SK-N-SH (cell line): ENCODE measurements at regions not wholly inside any gene's neighbourhood (a gene's known extent, or its start where the extent isn't known, plus 50 kb on each side); places are given as distances from the start of the nearest gene placed in this dataset.

Source experiments
- CTCF ChIA-PET: fragments of 300-600, 350-600 bp; formaldehyde crosslinking; extraction: SDS; loops from one replicate; lab custom pipeline; 2021; lab: Yijun Ruan, JAX
- POLR2A ChIA-PET: fragments of 350-600 bp; sonication (Branson Sonifier 250); formaldehyde crosslinking; extraction: SDS; loops from one replicate; lab custom pipeline; 2020; ENCODE audit warnings: antibody characterized with exemption, inconsistent platforms; lab: Yijun Ruan, JAX
- DNase-seq: peaks from one replicate; pipeline ENCODE4 v3.0.0; 2012
- H2AFZ ChIP-seq: fragments of 200-600 bp; sonication (generic); 2 replicates; pipeline ENCODE4 v1.8.1; 2016; ENCODE audit warnings: antibody characterized with exemption, mild to moderate bottlenecking, low read depth
- H3F3A ChIP-seq: fragments of 200-600 bp; sonication (generic); replicated peaks from 2 replicates; pipeline ENCODE3; 2016; ENCODE audit warnings: antibody characterized with exemption, mild to moderate bottlenecking; ENCODE audit not compliant: insufficient read depth
- H3K27ac ChIP-seq, 2 experiments: fragments of 200-500 bp in 1 of 2; fragments of 200-600 bp in 1 of 2; sonication (Bioruptor generic) in 1 of 2; sonication (generic), shearing (Covaris generic) in 1 of 2; 2 replicates each; pipeline versions ENCODE4 v1.5.1 to v1.6.1; 2014 to 2016; ENCODE audit warnings: low read depth in 2 of 2, inconsistent platforms in 1 of 2, low read length in 1 of 2, mild to moderate bottlenecking in 1 of 2, mixed read lengths in 1 of 2
- H3K27me3 ChIP-seq: fragments of 200-600 bp; sonication (generic), shearing (Covaris generic); 2 replicates; pipeline ENCODE4 v1.6.1; 2016; ENCODE audit warnings: mixed run types; ENCODE audit not compliant: insufficient read depth
- H3K36me3 ChIP-seq, 2 experiments: fragments of 200-500 bp in 1 of 2; fragments of 200-600 bp in 1 of 2; sonication (Bioruptor generic) in 1 of 2; sonication (generic) in 1 of 2; replicated peaks in 1 of 2; 2 replicates each; pipeline versions ENCODE3 to v1.5.1; 2014 to 2016; ENCODE audit warnings: low read length in 1 of 2, mild to moderate bottlenecking in 1 of 2; ENCODE audit not compliant: insufficient read depth in 2 of 2, control insufficient read depth in 1 of 2
- H3K4me1 ChIP-seq, 2 experiments: fragments of 200-500 bp in 1 of 2; fragments of 200-600 bp in 1 of 2; sonication (Bioruptor generic) in 1 of 2; sonication (generic), shearing (Covaris generic) in 1 of 2; 2 replicates each; pipeline versions ENCODE4 v1.5.1 to v1.6.1; 2014 to 2016; ENCODE audit warnings: low read depth in 1 of 2, low read length in 1 of 2, mixed run types in 1 of 2; ENCODE audit not compliant: insufficient read depth in 2 of 2, control insufficient read depth in 1 of 2
- H3K4me2 ChIP-seq: fragments of 200-600 bp; sonication (generic), shearing (Covaris generic); 2 replicates; pipeline ENCODE4 v1.6.1; 2017; ENCODE audit warnings: mixed run types
- H3K4me3 ChIP-seq, 2 experiments: fragments of 200-500 bp in 1 of 2; fragments of 200-600 bp in 1 of 2; sonication (Bioruptor generic) in 1 of 2; sonication (generic), shearing (Covaris generic) in 1 of 2; 2 replicates each; pipeline versions ENCODE4 v1.5.1 to v1.8.1; 2014 to 2016; ENCODE audit warnings: low read depth in 2 of 2, inconsistent platforms in 1 of 2, low read length in 1 of 2, mild to moderate bottlenecking in 1 of 2, mixed read lengths in 1 of 2, moderate library complexity in 1 of 2
- H3K79me2 ChIP-seq: fragments of 200-600 bp; sonication (generic); 2 replicates; pipeline ENCODE4 v1.8.1; 2017; ENCODE audit warnings: mild to moderate bottlenecking; ENCODE audit not compliant: insufficient read depth
- H3K9ac ChIP-seq: fragments of 200-600 bp; sonication (generic); 2 replicates; pipeline ENCODE4 v1.6.1; 2017; ENCODE audit warnings: mixed run types
- H3K9me2 ChIP-seq: fragments of 200-600 bp; sonication (generic); 2 replicates; pipeline ENCODE4 v1.6.1; 2017; ENCODE audit warnings: mixed run types
- H3K9me3 ChIP-seq: fragments of 200-600 bp; sonication (generic); 2 replicates; pipeline ENCODE4 v1.6.1; 2017; ENCODE audit warnings: mixed run types, mild to moderate bottlenecking, moderate library complexity
- H4K20me1 ChIP-seq: fragments of 200-600 bp; sonication (generic); 2 replicates; pipeline ENCODE4 v1.6.1; 2017; ENCODE audit warnings: mild to moderate bottlenecking, mixed run types; ENCODE audit not compliant: insufficient read depth
- CHD2 ChIP-seq: fragments of 150-350 bp; IDR thresholded peaks from 2 replicates; pipeline ENCODE4 v1.6.1; 2018; ENCODE audit warnings: low read length; ENCODE audit not compliant: partially characterized antibody
- ELF1 ChIP-seq: IDR thresholded peaks from 2 replicates; pipeline ENCODE4 v1.4.0; 2012
- FOXJ3 ChIP-seq: sonication (generic); formaldehyde crosslinking; IDR thresholded peaks from 2 replicates; pipeline ENCODE4 v1.5.1; 2020; ENCODE audit warnings: mild to moderate bottlenecking, missing genetic modification reagents
- FOXM1 ChIP-seq: IDR thresholded peaks from 2 replicates; pipeline ENCODE4 v1.4.0; 2012; ENCODE audit warnings: low read depth, mild to moderate bottlenecking
- JUND ChIP-seq: IDR thresholded peaks from 2 replicates; pipeline ENCODE4 v1.4.0; 2012
- MEF2A ChIP-seq: IDR thresholded peaks from 2 replicates; pipeline ENCODE4 v1.4.0; 2012; ENCODE audit warnings: low read depth, borderline replicate concordance
- MXI1 ChIP-seq: IDR thresholded peaks from 2 replicates; pipeline ENCODE4 v1.6.1; 2012; ENCODE audit warnings: mild to moderate bottlenecking, low read depth, low read length, improper control_type of control experiment
- RAD21 ChIP-seq: IDR thresholded peaks from 2 replicates; pipeline ENCODE4 v1.6.1; 2012; ENCODE audit warnings: mild to moderate bottlenecking, low read length
- RCOR1 ChIP-seq: fragments of 150-350 bp; IDR thresholded peaks from 2 replicates; pipeline ENCODE4 v1.6.1; 2017; ENCODE audit warnings: antibody characterized with exemption, low read length
- SIN3A ChIP-seq: IDR thresholded peaks from 2 replicates; pipeline ENCODE4 v1.6.1; 2012; ENCODE audit warnings: low read depth, mild to moderate bottlenecking, low read length, moderate library complexity, borderline replicate concordance
- SMC3 ChIP-seq: IDR thresholded peaks from 2 replicates; pipeline ENCODE4 v1.6.1; 2012; ENCODE audit warnings: low read depth, low read length, improper control_type of control experiment
- TCF12 ChIP-seq: IDR thresholded peaks from 2 replicates; pipeline ENCODE4 v1.4.0; 2012
- WGBS: methylation state at CpG from one replicate; pipeline ENCODE4 v1.1.6; 2017; ENCODE audit warnings: low lambda C conversion rate; 5-methylcytosine and 5-hydroxymethylcytosine counted together
- TF ChIP-seq, protein P1 (sequence below): fragments of 200-600 bp; sonication (generic); IDR thresholded peaks from 2 replicates; pipeline ENCODE4 v1.6.1; 2017; ENCODE audit warnings: antibody characterized with exemption, mild to moderate bottlenecking, moderate library complexity
- TF ChIP-seq, protein P2 (sequence below): fragments of 150-350 bp; IDR thresholded peaks from 2 replicates; pipeline ENCODE4 v1.6.1; 2016; ENCODE audit warnings: mild to moderate bottlenecking, low read depth, low read length
- TF ChIP-seq, protein P3 (sequence below): IDR thresholded peaks from 2 replicates; pipeline ENCODE4 v1.6.1; 2012; ENCODE audit warnings: mild to moderate bottlenecking, low read depth, low read length, moderate library complexity

DNA sequence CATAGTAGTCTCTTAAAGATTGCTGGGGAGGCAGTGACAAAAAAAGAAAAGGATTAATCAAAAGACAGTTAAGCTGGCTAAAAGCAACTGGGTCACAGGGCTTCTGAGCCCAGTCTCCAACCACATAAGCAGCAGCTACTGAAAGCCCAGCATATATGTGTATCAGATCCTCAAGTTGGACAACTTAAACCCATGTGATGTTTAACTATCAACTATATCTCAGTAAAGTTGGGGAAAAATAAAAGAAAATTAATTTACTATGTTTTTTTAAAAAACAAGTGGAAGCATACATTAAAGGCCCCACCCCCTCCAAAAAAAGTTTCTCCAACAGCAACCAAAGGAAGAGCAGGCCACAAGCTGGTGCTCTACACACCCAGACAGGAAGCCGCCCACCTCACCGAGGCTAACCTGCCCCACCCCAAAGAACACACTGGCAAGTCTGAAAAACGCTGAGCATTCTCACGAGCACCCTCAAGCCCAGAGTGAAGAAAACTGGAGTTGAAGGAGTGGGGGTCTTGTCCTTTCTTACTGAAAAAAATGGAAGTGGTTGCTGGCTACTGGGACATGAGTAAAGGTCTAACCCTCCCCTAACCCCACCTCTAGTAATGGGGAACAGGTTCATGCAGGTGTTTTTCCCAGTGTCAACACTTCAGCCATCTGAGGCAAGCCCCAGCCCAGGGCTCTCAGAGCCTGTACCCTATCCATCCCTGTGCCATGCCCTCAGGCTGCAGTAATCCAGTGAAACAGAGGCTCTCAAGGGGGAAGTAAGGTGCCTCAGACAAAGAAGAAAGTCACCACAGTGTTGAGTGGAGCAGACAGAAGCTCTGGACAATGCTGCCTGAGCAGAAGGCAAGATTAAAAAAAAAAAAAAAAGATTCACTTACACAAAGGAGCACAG lies 106.3 kb downstream of the GYPC start:
- Histone ChIP-seq H3K27me3 (no peaks in the 10 kb centered on the region), H3K4me3 (no peak overlapping the region)
- TF ChIP-seq MEF2A (no peak), FOXJ3 (CRISPR knock-in tag) (no peak), RAD21 (no peak), JUND (no peak), SMC3 (no peak)
- TF ChIP-seq, protein P1, sequence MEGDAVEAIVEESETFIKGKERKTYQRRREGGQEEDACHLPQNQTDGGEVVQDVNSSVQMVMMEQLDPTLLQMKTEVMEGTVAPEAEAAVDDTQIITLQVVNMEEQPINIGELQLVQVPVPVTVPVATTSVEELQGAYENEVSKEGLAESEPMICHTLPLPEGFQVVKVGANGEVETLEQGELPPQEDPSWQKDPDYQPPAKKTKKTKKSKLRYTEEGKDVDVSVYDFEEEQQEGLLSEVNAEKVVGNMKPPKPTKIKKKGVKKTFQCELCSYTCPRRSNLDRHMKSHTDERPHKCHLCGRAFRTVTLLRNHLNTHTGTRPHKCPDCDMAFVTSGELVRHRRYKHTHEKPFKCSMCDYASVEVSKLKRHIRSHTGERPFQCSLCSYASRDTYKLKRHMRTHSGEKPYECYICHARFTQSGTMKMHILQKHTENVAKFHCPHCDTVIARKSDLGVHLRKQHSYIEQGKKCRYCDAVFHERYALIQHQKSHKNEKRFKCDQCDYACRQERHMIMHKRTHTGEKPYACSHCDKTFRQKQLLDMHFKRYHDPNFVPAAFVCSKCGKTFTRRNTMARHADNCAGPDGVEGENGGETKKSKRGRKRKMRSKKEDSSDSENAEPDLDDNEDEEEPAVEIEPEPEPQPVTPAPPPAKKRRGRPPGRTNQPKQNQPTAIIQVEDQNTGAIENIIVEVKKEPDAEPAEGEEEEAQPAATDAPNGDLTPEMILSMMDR, result no peak
- TF ChIP-seq, protein P2, sequence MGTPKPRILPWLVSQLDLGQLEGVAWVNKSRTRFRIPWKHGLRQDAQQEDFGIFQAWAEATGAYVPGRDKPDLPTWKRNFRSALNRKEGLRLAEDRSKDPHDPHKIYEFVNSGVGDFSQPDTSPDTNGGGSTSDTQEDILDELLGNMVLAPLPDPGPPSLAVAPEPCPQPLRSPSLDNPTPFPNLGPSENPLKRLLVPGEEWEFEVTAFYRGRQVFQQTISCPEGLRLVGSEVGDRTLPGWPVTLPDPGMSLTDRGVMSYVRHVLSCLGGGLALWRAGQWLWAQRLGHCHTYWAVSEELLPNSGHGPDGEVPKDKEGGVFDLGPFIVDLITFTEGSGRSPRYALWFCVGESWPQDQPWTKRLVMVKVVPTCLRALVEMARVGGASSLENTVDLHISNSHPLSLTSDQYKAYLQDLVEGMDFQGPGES, result no peak
- TF ChIP-seq, all 33 proteins: peak for 0
- no peaks in the 10 kb centered on the region for H3K36me3 ChIP-seq
- no peaks in the 10 kb centered on the region for H3K79me2 ChIP-seq
- no peak overlapping the region for H3K9ac ChIP-seq
- no peak overlapping the region for H3K4me2 ChIP-seq
- no peaks in the 10 kb centered on the region for H3K4me1 ChIP-seq
- ChIA-PET CTCF (interaction anchor here (1.1 kb wide), 1 partner anchor 234 kb away, joined by 3 read pairs; no protein-coding TSS in a partner anchor), POLR2A (no interaction called here)
- no peak overlapping the region for H2AFZ ChIP-seq
- WGBS, result 17% methylated on average over 4 of the region's 4 CpGs
- no peaks in the 10 kb centered on the region for H3F3A ChIP-seq
- DNase-seq, result no peak
- H3K9me2 ChIP-seq, result no peaks in the 10 kb centered on the region
- H4K20me1 ChIP-seq, result no peaks in the 10 kb centered on the region
- no peaks in the 10 kb centered on the region for H3K9me3 ChIP-seq
- no peak overlapping the region for H3K27ac ChIP-seq

DNA sequence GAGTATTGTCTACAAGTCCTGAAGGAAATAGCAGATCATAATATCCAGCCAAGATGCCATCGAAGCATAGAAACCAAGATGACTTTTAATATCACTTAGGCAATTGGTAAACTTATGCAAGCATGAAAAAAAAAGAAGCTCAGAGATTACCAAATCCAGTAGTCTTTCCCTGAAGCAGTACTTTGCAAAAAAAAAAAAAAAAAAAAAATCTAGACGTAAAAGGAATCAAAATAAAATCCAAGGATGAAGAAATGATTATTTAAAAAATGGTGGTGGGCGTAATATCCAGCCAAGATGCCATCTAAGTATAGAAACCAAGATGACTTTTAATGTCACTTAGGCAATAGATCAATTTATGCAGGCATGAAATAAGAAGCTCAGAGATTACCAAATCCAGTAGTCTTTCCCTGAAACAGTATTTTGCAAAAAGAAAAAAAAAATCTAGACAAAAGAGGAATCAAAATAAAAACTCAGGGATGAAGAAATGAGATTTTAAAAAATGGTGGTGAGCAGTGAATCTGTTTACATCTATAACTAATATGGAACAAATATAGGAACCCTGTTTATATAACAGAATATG lies 108.8 kb downstream of the GYPC start:
- no peaks in the 10 kb centered on the region for H3K36me3 ChIP-seq
- ChIA-PET POLR2A (no interaction called here), CTCF (interaction anchor here (2.7 kb wide), 1 partner anchor 12 kb away, joined by 13 read pairs; no protein-coding TSS in a partner anchor)
- no peak overlapping the region for H3K4me2 ChIP-seq
- no peaks in the 10 kb centered on the region for H3K4me1 ChIP-seq
- no peaks in the 10 kb centered on the region for H3K27me3 ChIP-seq
- H2AFZ ChIP-seq, result no peak overlapping the region
- H3K4me3 ChIP-seq, result no peak overlapping the region
- DNase-seq, result no peak
- no peak overlapping the region for H3K9ac ChIP-seq
- H3K9me2 ChIP-seq, result no peaks in the 10 kb centered on the region
- H3F3A ChIP-seq, result no peaks in the 10 kb centered on the region
- H4K20me1 ChIP-seq, result no peaks in the 10 kb centered on the region
- 6% methylated on average over 3 of the region's 3 CpGs for WGBS
- no peaks in the 10 kb centered on the region for H3K79me2 ChIP-seq
- H3K27ac ChIP-seq, result no peak overlapping the region
- no peaks in the 10 kb centered on the region for H3K9me3 ChIP-seq
- TF ChIP-seq TCF12, result no peak
- TF ChIP-seq ELF1, result no peak
- TF ChIP-seq, protein P1, result no peak
- no peak for TF ChIP-seq SMC3
- TF ChIP-seq CHD2, result no peak
- no peak for TF ChIP-seq RCOR1
- no peak for TF ChIP-seq MXI1
- no peak for TF ChIP-seq FOXM1
- TF ChIP-seq, protein P2, result no peak
- TF ChIP-seq, protein P3, sequence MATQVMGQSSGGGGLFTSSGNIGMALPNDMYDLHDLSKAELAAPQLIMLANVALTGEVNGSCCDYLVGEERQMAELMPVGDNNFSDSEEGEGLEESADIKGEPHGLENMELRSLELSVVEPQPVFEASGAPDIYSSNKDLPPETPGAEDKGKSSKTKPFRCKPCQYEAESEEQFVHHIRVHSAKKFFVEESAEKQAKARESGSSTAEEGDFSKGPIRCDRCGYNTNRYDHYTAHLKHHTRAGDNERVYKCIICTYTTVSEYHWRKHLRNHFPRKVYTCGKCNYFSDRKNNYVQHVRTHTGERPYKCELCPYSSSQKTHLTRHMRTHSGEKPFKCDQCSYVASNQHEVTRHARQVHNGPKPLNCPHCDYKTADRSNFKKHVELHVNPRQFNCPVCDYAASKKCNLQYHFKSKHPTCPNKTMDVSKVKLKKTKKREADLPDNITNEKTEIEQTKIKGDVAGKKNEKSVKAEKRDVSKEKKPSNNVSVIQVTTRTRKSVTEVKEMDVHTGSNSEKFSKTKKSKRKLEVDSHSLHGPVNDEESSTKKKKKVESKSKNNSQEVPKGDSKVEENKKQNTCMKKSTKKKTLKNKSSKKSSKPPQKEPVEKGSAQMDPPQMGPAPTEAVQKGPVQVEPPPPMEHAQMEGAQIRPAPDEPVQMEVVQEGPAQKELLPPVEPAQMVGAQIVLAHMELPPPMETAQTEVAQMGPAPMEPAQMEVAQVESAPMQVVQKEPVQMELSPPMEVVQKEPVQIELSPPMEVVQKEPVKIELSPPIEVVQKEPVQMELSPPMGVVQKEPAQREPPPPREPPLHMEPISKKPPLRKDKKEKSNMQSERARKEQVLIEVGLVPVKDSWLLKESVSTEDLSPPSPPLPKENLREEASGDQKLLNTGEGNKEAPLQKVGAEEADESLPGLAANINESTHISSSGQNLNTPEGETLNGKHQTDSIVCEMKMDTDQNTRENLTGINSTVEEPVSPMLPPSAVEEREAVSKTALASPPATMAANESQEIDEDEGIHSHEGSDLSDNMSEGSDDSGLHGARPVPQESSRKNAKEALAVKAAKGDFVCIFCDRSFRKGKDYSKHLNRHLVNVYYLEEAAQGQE, result no peak
- TF ChIP-seq SIN3A, result no peak
